Colonic mucosa (tissue), 4 donors: ENCODE measurements at regions not wholly inside any gene's neighbourhood (a gene's known extent, or its start where the extent isn't known, plus 50 kb on each side); places are given as distances from the start of the nearest gene placed in this dataset.

Source experiments
- DNase-seq: peaks from one replicate; pipeline ENCODE4 v3.0.0-alpha.2; 2020
- H3K27ac ChIP-seq: fragments of 200-600 bp; one replicate; pipeline ENCODE4 v1.8.0; 2021
- H3K27me3 ChIP-seq: fragments of 200-600 bp; one replicate; pipeline ENCODE4 v1.8.0; 2021
- H3K36me3 ChIP-seq: fragments of 200-600 bp; one replicate; pipeline ENCODE4 v1.8.0; 2021
- H3K4me1 ChIP-seq: fragments of 200-600 bp; one replicate; pipeline ENCODE4 v1.8.0; 2021; ENCODE audit warnings: mild to moderate bottlenecking
- H3K4me3 ChIP-seq: fragments of 200-600 bp; one replicate; pipeline ENCODE4 v1.8.0; 2021
- H3K9ac ChIP-seq, 2 donors: one replicate each; pipeline ENCODE4 v1.7.0; 2013; ENCODE audit warnings: control low read depth in 2 of 2, low read depth in 2 of 2, low read length in 2 of 2
- H3K9me3 ChIP-seq: fragments of 200-600 bp; one replicate; pipeline ENCODE4 v1.8.0; 2021
- intact Hi-C: fragments of 100-400 bp; cut with DNase I; formaldehyde crosslinking; loops from one replicate; pipeline ENCODE4 v1.14.1; 2022
- TF ChIP-seq, protein P1 (sequence below): fragments of 200-600 bp; IDR thresholded peaks from one replicate; pipeline ENCODE4 v1.8.0; 2022; ENCODE audit warnings: antibody characterized with exemption, mild to moderate bottlenecking
- donor health status: healthy.
- donor health status: DM: no; HTN: no; CAD: no.
- donor health status: DM: no; HTN: no; CAD: no.

DNA sequence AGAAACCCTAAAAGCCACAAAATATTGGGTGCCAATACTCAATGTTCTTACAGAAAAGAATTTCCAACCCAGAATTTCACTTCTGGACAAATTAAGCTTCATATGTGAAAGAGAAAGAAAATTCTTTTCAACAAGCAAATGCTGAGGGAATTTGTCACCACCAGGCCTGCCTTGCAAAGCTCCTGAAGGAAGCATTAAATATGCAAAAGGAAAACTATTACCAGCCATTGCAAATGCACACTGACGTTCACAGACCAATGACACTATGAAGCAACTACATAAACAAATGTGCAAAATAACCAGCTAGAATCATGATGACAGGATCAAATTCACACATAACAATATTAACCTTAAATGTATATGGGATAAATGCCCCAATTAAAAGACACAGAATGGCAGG is 187.9 kb upstream of the BTBD3 start:
- intact Hi-C loops, result no loop called here
- no peak for DNase-seq
- no peak overlapping the region for H3K4me3 ChIP-seq
- H3K27me3 ChIP-seq, result no peaks in the 10 kb centered on the region
- H3K9ac ChIP-seq, result no peak overlapping the region
- H3K27ac ChIP-seq, result no peak overlapping the region
- no peaks in the 10 kb centered on the region for H3K36me3 ChIP-seq
- H3K9me3 ChIP-seq, result no peaks in the 10 kb centered on the region
- TF ChIP-seq, protein P1, sequence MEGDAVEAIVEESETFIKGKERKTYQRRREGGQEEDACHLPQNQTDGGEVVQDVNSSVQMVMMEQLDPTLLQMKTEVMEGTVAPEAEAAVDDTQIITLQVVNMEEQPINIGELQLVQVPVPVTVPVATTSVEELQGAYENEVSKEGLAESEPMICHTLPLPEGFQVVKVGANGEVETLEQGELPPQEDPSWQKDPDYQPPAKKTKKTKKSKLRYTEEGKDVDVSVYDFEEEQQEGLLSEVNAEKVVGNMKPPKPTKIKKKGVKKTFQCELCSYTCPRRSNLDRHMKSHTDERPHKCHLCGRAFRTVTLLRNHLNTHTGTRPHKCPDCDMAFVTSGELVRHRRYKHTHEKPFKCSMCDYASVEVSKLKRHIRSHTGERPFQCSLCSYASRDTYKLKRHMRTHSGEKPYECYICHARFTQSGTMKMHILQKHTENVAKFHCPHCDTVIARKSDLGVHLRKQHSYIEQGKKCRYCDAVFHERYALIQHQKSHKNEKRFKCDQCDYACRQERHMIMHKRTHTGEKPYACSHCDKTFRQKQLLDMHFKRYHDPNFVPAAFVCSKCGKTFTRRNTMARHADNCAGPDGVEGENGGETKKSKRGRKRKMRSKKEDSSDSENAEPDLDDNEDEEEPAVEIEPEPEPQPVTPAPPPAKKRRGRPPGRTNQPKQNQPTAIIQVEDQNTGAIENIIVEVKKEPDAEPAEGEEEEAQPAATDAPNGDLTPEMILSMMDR, result no peak
- H3K4me1 ChIP-seq, result no peaks in the 10 kb centered on the region

DNA sequence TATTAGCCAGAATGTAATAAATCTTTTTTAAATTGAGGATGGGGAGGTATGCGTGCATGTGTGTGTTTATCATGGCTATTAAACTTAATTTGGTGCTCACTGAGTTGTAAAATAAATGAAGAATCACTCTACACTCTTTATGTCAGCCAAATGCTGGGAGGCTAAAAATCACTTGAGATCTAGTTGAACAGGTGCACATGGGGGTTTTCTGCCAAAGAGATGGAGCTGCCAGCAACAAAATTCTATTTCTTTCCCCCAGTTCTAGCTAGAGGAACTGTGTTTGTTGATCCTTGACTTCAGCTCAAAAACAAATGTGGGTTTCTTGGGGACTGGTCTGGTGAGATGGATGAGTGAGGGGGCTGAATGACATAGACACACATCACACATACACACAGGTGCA is 183.3 kb upstream of the BTBD3 start:
- Histone ChIP-seq H3K27ac (no peak overlapping the region), H3K27me3 (no peaks in the 10 kb centered on the region), H3K4me3 (no peak overlapping the region), H3K4me1 (no peaks in the 10 kb centered on the region), H3K9ac (no peak overlapping the region), H3K9me3 (no peaks in the 10 kb centered on the region), H3K36me3 (no peaks in the 10 kb centered on the region)
- DNase-seq, result no peak
- intact Hi-C loops, result no loop called here
- TF ChIP-seq, protein P1, result no peak

DNA sequence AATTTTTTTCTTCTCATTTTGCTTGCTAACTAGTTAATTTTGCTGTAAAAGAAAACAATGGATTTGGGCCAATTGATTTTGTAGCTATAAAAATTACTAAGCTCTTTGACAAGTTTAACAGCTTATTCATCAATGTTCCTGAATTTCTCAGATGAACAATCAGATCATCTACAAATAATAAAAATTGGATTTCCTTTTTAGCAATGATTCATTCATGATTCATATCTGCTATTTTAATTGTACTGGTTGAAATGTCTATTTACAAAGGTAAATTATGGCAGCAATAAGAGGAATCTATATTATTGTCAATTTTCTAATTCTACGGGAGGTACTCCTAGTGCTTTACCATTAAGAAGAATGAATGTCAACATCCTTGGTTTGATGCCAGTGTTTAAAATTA is 178.8 kb upstream of the BTBD3 start:
- no peaks in the 10 kb centered on the region for H3K9me3 ChIP-seq
- no peaks in the 10 kb centered on the region for H3K27me3 ChIP-seq
- H3K36me3 ChIP-seq, result no peaks in the 10 kb centered on the region
- TF ChIP-seq, protein P1, result no peak
- intact Hi-C loops, result no loop called here
- no peaks in the 10 kb centered on the region for H3K4me1 ChIP-seq
- H3K4me3 ChIP-seq, result no peak overlapping the region
- no peak overlapping the region for H3K9ac ChIP-seq
- no peak for DNase-seq
- no peak overlapping the region for H3K27ac ChIP-seq

DNA sequence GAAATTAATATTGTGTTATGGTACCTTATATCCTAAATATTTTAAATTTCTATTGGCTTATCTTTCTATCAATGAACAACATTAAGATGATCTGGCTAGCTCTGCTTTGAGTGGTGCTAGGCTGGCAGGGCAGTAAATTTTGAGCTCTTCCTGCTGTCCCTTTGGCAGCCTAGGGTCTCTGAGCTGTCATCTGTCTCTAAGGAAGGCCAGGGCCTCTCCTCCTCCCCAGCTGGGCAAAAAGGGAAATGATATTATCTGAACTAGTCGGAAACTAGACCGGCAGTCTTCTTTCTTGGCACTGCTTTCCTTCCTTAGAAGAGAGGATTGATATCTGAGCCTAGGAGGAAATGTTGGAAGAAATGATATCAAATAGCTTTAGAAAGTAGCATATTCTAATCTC is 176.7 kb upstream of the BTBD3 start:
- TF ChIP-seq, protein P1, result no peak
- H3K36me3 ChIP-seq, result no peaks in the 10 kb centered on the region
- H3K27ac ChIP-seq, result no peak overlapping the region
- no peak overlapping the region for H3K4me3 ChIP-seq
- DNase-seq, result no peak
- no peaks in the 10 kb centered on the region for H3K4me1 ChIP-seq
- H3K27me3 ChIP-seq, result no peaks in the 10 kb centered on the region
- H3K9ac ChIP-seq, result no peak overlapping the region
- no peaks in the 10 kb centered on the region for H3K9me3 ChIP-seq
- intact Hi-C loops, result no loop called here

DNA sequence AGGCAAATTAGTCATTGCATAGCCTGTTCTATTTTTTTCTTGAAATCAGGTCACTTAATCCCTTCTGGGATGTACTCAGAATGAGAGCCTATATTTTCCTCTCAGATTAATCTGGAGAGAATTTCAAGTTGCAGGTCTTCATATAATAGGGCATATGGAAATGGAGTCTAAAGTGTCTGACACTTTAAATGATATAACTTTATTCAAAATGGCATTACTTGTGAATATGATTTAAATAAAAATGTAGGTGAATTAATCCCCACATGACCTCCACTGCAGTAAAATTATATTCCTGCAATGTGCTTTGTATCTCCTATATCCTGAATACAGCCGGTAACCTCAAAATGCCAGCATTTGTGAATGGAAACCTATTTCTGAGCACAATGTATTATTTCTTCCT is 172.5 kb upstream of the BTBD3 start:
- no peak for DNase-seq
- H3K9me3 ChIP-seq, result no peaks in the 10 kb centered on the region
- H3K4me3 ChIP-seq, result no peak overlapping the region
- H3K27me3 ChIP-seq, result no peaks in the 10 kb centered on the region
- intact Hi-C loops, result no loop called here
- H3K4me1 ChIP-seq, result no peaks in the 10 kb centered on the region
- no peak overlapping the region for H3K9ac ChIP-seq
- TF ChIP-seq, protein P1, result no peak
- H3K27ac ChIP-seq, result no peak overlapping the region
- no peaks in the 10 kb centered on the region for H3K36me3 ChIP-seq

DNA sequence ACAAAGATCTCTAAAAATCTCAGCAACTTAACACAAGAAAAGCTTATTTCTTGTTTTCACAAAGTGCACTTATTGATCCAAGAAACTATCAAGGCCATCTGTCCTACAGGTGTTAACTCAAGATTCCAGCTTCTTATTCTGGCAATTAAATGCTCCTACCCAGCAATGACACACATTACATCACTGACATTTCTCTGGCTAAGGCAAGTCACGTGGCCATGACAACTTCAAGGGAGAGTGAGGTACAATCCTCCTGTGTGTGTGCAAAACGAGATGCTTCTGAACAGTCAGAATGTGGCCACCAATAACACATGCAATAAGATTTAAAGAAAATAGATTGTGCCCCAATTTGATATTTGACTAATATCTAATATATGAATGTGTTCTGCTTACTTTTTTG is 169.3 kb upstream of the BTBD3 start:
- no peak for DNase-seq
- TF ChIP-seq, protein P1, result no peak

More for the DNA sequence above, 169.3 kb upstream of the BTBD3 start:
- H3K9ac ChIP-seq, result no peak overlapping the region
- H3K9me3 ChIP-seq, result no peaks in the 10 kb centered on the region
- H3K36me3 ChIP-seq, result no peaks in the 10 kb centered on the region
- no peak overlapping the region for H3K27ac ChIP-seq
- H3K27me3 ChIP-seq, result no peaks in the 10 kb centered on the region
- intact Hi-C loops, result no loop called here
- no peaks in the 10 kb centered on the region for H3K4me1 ChIP-seq
- H3K4me3 ChIP-seq, result no peak overlapping the region
